Ovary (tissue), 7 donors: ENCODE measurements at regions not wholly inside any gene's neighbourhood (a gene's known extent, or its start where the extent isn't known, plus 50 kb on each side); places are given as distances from the start of the nearest gene placed in this dataset.

Source experiments
- DNase-seq, 5 donors: peaks; one replicate each; pipeline ENCODE4 v3.0.0-alpha.2; 2019 to 2020
- H3K27ac ChIP-seq, 2 donors: fragments of 200-600 bp; one replicate each; pipeline versions ENCODE4 v1.5.1 to v1.8.0; 2019 to 2022
- H3K27me3 ChIP-seq: fragments of 200-600 bp; one replicate; pipeline ENCODE4 v1.8.0; 2022
- H3K36me3 ChIP-seq: fragments of 200-600 bp; sonication (generic); one replicate; pipeline ENCODE4 v1.5.1; 2019
- H3K4me1 ChIP-seq: one replicate; pipeline ENCODE4 v1.8.1; 2013; ENCODE audit warnings: mild to moderate bottlenecking, moderate library complexity; ENCODE audit not compliant: insufficient read depth
- H3K4me3 ChIP-seq: fragments of 200-600 bp; sonication (generic); one replicate; pipeline ENCODE4 v1.5.1; 2017
- H3K9me3 ChIP-seq, 2 donors: fragments of 200-600 bp in 1 of 2; sonication (generic) in 1 of 2; one replicate each; pipeline versions ENCODE4 v1.5.1 to v1.8.1; 2013 to 2019; ENCODE audit warnings: mild to moderate bottlenecking in 1 of 2, moderate library complexity in 1 of 2
- EP300 ChIP-seq: sonication (generic); formaldehyde crosslinking; IDR thresholded peaks from one replicate; pipeline ENCODE4 v1.6.1; 2017; ENCODE audit warnings: antibody characterized with exemption
- POLR2A ChIP-seq: fragments of 450-650 bp; IDR thresholded peaks from one replicate; pipeline ENCODE4 v1.6.1; 2017; ENCODE audit warnings: antibody characterized with exemption, mild to moderate bottlenecking, moderate library complexity
- WGBS, 3 donors: extraction: QIAGEN DNeasy Blood & Tissue Kit in 1 of 3; methylation state at CpG; one replicate each; pipeline versions ENCODE4 v1.1.5 to v1.1.7; 2013 to 2017; 5-methylcytosine and 5-hydroxymethylcytosine counted together
- intact Hi-C, 4 donors: fragments of 100-400 bp; cut with DNase I; formaldehyde crosslinking; loops; one replicate each; pipeline versions ENCODE4 v1.11.0 to v1.15.1; 2022 to 2023
- TF ChIP-seq, protein P1 (sequence below), 3 donors: fragments of 450-650 bp in 2 of 3; fragments of 200-600 bp in 1 of 3; IDR thresholded peaks; one replicate each; pipeline versions ENCODE4 v1.5.1 to v1.8.0; 2016 to 2022; ENCODE audit warnings: antibody characterized with exemption in 3 of 3, mild to moderate bottlenecking in 1 of 3
- donor health status: DM: no; HTN: no; CAD: no; lungs with moderate emphysema.
- donor health status: DM: no; HTN: no; CAD: no.
- donor health status: Bipolar disorder and iron deficiency.
- donor health status: DM: no; HTN: no; CAD: no.
- donor health status: DM: yes; HTN: yes; CAD: no.

DNA sequence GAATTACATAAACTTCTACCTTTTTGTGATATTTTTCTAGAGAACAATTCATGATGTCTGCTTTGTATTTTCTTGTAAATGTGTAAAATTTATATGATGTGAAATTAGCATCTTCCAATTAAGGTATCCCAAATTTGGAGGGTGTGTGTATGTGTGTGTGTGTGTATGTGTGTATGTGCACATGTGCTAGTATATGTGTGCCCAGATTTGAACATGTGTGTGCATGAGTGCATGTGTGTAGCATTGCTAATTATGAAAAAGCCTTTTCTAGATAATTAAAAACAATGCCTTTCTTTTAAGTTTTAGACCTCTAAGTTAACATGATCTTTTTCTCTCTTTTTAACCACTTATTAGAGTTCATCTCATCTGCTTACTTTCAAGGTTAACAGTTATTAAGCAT lies 208.0 kb upstream of the SPOPL start:
- no peak for DNase-seq
- intact Hi-C loops: no loop called here
- Histone ChIP-seq H3K27ac (no peak overlapping the region), H3K4me3 (no peak overlapping the region), H3K27me3 (no peaks in the 10 kb centered on the region), H3K4me1 (no peaks in the 10 kb centered on the region), H3K36me3 (no peaks in the 10 kb centered on the region), H3K9me3 (no peaks in the 10 kb centered on the region)
- TF ChIP-seq POLR2A (no peak), EP300 (no peak)
- TF ChIP-seq, protein P1, sequence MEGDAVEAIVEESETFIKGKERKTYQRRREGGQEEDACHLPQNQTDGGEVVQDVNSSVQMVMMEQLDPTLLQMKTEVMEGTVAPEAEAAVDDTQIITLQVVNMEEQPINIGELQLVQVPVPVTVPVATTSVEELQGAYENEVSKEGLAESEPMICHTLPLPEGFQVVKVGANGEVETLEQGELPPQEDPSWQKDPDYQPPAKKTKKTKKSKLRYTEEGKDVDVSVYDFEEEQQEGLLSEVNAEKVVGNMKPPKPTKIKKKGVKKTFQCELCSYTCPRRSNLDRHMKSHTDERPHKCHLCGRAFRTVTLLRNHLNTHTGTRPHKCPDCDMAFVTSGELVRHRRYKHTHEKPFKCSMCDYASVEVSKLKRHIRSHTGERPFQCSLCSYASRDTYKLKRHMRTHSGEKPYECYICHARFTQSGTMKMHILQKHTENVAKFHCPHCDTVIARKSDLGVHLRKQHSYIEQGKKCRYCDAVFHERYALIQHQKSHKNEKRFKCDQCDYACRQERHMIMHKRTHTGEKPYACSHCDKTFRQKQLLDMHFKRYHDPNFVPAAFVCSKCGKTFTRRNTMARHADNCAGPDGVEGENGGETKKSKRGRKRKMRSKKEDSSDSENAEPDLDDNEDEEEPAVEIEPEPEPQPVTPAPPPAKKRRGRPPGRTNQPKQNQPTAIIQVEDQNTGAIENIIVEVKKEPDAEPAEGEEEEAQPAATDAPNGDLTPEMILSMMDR (IDR thresholded peaks at IDR 0.05): no peak

DNA sequence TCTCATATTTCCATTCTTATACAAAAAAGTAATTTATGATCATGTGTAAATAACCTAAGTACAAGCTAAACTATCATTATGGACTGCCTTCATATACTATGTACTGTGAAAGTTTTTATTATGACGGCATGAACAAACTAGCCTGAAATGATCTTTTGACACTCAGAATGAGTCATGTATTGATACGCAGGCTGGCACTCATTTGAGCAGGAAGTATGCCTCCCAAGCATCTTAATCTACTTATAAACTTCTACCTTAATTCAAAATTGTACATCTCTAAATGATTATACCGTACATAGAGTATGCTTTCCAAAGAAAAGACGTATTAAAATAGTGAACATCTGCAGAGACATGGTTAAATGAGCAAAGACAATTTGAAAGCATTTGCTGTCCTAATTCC lies 207.1 kb upstream of the SPOPL start:
- Histone ChIP-seq H3K4me3 (no peak overlapping the region), H3K27me3 (no peaks in the 10 kb centered on the region), H3K36me3 (no peaks in the 10 kb centered on the region), H3K9me3 (no peaks in the 10 kb centered on the region), H3K27ac (no peak overlapping the region), H3K4me1 (no peaks in the 10 kb centered on the region)
- no peak for DNase-seq
- TF ChIP-seq, protein P1 (IDR thresholded peaks at IDR 0.05): no peak
- no peak for TF ChIP-seq EP300
- TF ChIP-seq POLR2A: no peak
- intact Hi-C loops: no loop called here
- WGBS, 3 donors: 93 to 96% (median 94%) methylated on average over 4 of the region's 4 CpGs

DNA sequence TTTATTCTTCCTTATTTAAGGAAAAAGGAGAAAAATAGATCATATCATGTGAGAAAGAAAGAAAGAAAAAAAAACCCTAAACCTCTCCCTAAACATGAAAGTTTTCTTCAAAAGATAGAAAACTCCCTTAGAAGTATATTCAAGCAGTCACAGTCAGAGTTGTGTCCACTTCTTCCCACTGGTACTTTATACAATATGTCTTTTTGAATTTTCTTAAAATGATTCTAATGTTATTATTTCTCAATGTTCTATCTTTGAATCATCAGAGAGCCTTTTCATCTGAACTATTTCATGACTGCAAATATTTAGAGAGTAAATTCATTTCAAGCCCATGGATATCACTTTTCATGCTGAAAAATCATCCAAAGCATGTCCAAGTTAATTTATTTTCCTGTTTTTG lies 205.2 kb upstream of the SPOPL start:
- TF ChIP-seq, protein P1 (IDR thresholded peaks at IDR 0.05): no peak
- TF ChIP-seq EP300: no peak
- TF ChIP-seq POLR2A: no peak
- no peaks in the 10 kb centered on the region for H3K4me1 ChIP-seq
- H3K27ac ChIP-seq: no peak overlapping the region
- H3K4me3 ChIP-seq: no peak overlapping the region
- intact Hi-C loops: no loop called here
- no peaks in the 10 kb centered on the region for H3K27me3 ChIP-seq
- no peaks in the 10 kb centered on the region for H3K36me3 ChIP-seq
- DNase-seq: no peak
- no peaks in the 10 kb centered on the region for H3K9me3 ChIP-seq

- TF ChIP-seq, protein P1 (IDR thresholded peaks at IDR 0.05): no peak
- TF ChIP-seq POLR2A (no peak), EP300 (no peak)
- no peak overlapping the region for H3K27ac ChIP-seq
- H3K4me1 ChIP-seq: peaks cover 3% of the 10 kb centered on the region
- intact Hi-C loops: no loop called here
- H3K36me3 ChIP-seq: no peaks in the 10 kb centered on the region
- WGBS, 3 donors: 97 to 98% (median 97%) methylated on average over 11 of the region's 11 CpGs
- no peak for DNase-seq
- H3K4me3 ChIP-seq: no peak overlapping the region
- no peaks in the 10 kb centered on the region for H3K9me3 ChIP-seq
- no peaks in the 10 kb centered on the region for H3K27me3 ChIP-seq
These were observed 203.3 kb upstream of the SPOPL start for GRCh38 chr2:138298120-138298814.
